ENCODE measurements at regions not wholly inside any gene's neighbourhood (a gene's known extent, or its start where the extent isn't known, plus 50 kb on each side); places are given as distances from the start of the nearest gene placed in this dataset.

- no peak for TF ChIP-seq NRF1 (IDR thresholded peaks at IDR 0.05; ENCODE audit: low read depth, low read length)
- no peak for TF ChIP-seq FOXM1 (IDR thresholded peaks at IDR 0.05; ENCODE audit: low read depth)
Observed at GRCh38 chr2:104407641-104408040, 446.3 kb upstream of the POU3F3 start (continued).

GRCh38 chr2:104408266-104408665 is 445.6 kb upstream of the POU3F3 start:
- Histone ChIP-seq H3K4me3 (ENCODE audit: low read depth in 2 of 2, low read length in 1 of 2) (no peak overlapping the region), H2AFZ (ENCODE audit: low read depth) (no peak overlapping the region), H3K9me2 (no peaks in the 10 kb centered on the region), H3K4me1 (ENCODE audit: control insufficient read depth in 1 of 2, insufficient read depth in 2 of 2, low read depth in 1 of 2, low read length in 1 of 2) (peaks cover 0 to 10% of the 10 kb centered on the region in 2 experiments; a peak in 2 of 4 replicates), H3K9me3 (no peaks in the 10 kb centered on the region; the same call in 1 of the 2 replicates), H3K9ac (no peak overlapping the region), H3F3A (replicated peaks; ENCODE audit: insufficient read depth) (no peaks in the 10 kb centered on the region), H3K27ac (ENCODE audit: low read depth in 2 of 2, low read length in 1 of 2) (peak overlapping the region in 1 of 2 experiments; percentile 69; a peak in 2 of 4 replicates), H3K36me3 (replicated peaks in 1 of 2; ENCODE audit: control insufficient read depth in 1 of 2, insufficient read depth in 2 of 2, low read length in 1 of 2) (no peaks in the 10 kb centered on the region), H3K27me3 (ENCODE audit: insufficient read depth) (no peaks in the 10 kb centered on the region), H3K79me2 (ENCODE audit: insufficient read depth) (no peaks in the 10 kb centered on the region), H3K4me2 (no peak overlapping the region), H4K20me1 (ENCODE audit: insufficient read depth) (no peaks in the 10 kb centered on the region)
- peak; percentile 73 for DNase-seq
- TF ChIP-seq EP300 (IDR thresholded peaks at IDR 0.05; ENCODE audit: borderline replicate concordance in 1 of 2, low read depth in 1 of 2, low read length in 1 of 2) (peak in 1 of 2 experiments; percentile 60; a peak in 2 of 4 replicates), EZH2phosphoT487 (IDR thresholded peaks at IDR 0.05; ENCODE audit: borderline replicate concordance, low read depth) (no peak), RXRA (IDR thresholded peaks at IDR 0.05; ENCODE audit: borderline replicate concordance, low read depth) (no peak), TCF12 (IDR thresholded peaks at IDR 0.05) (no peak), GATA2 (CRISPR knock-in tag; IDR thresholded peaks at IDR 0.05) (peak; percentile 62), FOXM1 (IDR thresholded peaks at IDR 0.05; ENCODE audit: low read depth) (no peak), ELF1 (IDR thresholded peaks at IDR 0.05) (no peak), RCOR1 (IDR thresholded peaks at IDR 0.05; ENCODE audit: low read length) (peak; percentile 15; the same call in 1 of the 2 replicates), TEAD4 (IDR thresholded peaks at IDR 0.05; ENCODE audit: borderline replicate concordance, insufficient read depth) (no peak), MEF2A (IDR thresholded peaks at IDR 0.05; ENCODE audit: borderline replicate concordance, low read depth) (no peak), MXI1 (IDR thresholded peaks at IDR 0.05; ENCODE audit: low read depth, low read length) (peak; percentile 15; the same call in 1 of the 2 replicates), JUND (IDR thresholded peaks at IDR 0.05) (no peak), CHD2 (IDR thresholded peaks at IDR 0.05; ENCODE audit: low read length, partially characterized antibody) (peak; percentile 21), GABPA (IDR thresholded peaks at IDR 0.05; ENCODE audit: low read depth) (no peak)
- TF ChIP-seq, protein P1, sequence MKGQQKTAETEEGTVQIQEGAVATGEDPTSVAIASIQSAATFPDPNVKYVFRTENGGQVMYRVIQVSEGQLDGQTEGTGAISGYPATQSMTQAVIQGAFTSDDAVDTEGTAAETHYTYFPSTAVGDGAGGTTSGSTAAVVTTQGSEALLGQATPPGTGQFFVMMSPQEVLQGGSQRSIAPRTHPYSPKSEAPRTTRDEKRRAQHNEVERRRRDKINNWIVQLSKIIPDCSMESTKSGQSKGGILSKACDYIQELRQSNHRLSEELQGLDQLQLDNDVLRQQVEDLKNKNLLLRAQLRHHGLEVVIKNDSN (IDR thresholded peaks at IDR 0.05; ENCODE audit: borderline replicate concordance, low read depth): no peak
- TF ChIP-seq, protein P2, sequence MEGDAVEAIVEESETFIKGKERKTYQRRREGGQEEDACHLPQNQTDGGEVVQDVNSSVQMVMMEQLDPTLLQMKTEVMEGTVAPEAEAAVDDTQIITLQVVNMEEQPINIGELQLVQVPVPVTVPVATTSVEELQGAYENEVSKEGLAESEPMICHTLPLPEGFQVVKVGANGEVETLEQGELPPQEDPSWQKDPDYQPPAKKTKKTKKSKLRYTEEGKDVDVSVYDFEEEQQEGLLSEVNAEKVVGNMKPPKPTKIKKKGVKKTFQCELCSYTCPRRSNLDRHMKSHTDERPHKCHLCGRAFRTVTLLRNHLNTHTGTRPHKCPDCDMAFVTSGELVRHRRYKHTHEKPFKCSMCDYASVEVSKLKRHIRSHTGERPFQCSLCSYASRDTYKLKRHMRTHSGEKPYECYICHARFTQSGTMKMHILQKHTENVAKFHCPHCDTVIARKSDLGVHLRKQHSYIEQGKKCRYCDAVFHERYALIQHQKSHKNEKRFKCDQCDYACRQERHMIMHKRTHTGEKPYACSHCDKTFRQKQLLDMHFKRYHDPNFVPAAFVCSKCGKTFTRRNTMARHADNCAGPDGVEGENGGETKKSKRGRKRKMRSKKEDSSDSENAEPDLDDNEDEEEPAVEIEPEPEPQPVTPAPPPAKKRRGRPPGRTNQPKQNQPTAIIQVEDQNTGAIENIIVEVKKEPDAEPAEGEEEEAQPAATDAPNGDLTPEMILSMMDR (IDR thresholded peaks at IDR 0.05): no peak
- CTCF ChIA-PET: interaction anchor here (1.1 kb wide), 2 partner anchors 9 to 441 kb away, joined by 3 to 5 read pairs; no protein-coding TSS in a partner anchor
- POLR2A ChIA-PET: no interaction called here
- 19% methylated on average over 5 of the region's 5 CpGs for WGBS (ENCODE audit: low lambda C conversion rate)
